SU-DHL-6 (cell line): ENCODE measurements at regions not wholly inside any gene's neighbourhood (a gene's known extent, or its start where the extent isn't known, plus 50 kb on each side); places are given as distances from the start of the nearest gene placed in this dataset.

Experiments
- EZH2phosphoT487 ChIP-seq: fragments of 200-600 bp; sonication (generic), shearing (Covaris generic); conservative IDR thresholded peaks from 2 replicates; pipeline ENCODE4 v1.6.1; 2018; ENCODE audit warnings: mild to moderate bottlenecking, antibody characterized with exemption, low read length, moderate library complexity, mixed read lengths
- TF ChIP-seq, protein P1 (sequence below): fragments of 200-600 bp; sonication (generic); IDR thresholded peaks from one replicate; pipeline ENCODE4 v1.5.1; 2017; ENCODE audit warnings: antibody characterized with exemption, mild to moderate bottlenecking, low read length, moderate library complexity; ENCODE audit not compliant: insufficient read depth, poor library complexity, severe bottlenecking

DNA sequence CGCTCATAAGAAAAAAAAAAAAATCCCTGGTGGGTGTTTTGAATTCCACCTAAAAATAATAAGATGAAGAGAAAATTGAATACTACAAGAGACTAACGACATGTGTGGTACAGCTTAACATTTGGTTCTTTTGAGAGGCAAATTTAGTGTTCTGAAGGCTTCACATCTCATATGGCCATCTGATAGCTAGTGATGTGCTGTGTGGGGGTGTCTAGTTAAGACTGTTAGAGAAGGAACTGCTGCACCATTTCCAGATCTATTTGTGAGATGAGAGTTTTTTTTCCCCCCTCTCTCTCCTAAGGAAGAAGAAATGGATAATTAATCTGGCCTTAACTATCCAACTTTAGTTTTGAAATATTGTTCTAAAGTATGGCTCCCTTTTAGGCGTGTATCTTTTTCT lies 321.6 kb downstream of the SLC4A3 start:
- TF ChIP-seq, protein P1, sequence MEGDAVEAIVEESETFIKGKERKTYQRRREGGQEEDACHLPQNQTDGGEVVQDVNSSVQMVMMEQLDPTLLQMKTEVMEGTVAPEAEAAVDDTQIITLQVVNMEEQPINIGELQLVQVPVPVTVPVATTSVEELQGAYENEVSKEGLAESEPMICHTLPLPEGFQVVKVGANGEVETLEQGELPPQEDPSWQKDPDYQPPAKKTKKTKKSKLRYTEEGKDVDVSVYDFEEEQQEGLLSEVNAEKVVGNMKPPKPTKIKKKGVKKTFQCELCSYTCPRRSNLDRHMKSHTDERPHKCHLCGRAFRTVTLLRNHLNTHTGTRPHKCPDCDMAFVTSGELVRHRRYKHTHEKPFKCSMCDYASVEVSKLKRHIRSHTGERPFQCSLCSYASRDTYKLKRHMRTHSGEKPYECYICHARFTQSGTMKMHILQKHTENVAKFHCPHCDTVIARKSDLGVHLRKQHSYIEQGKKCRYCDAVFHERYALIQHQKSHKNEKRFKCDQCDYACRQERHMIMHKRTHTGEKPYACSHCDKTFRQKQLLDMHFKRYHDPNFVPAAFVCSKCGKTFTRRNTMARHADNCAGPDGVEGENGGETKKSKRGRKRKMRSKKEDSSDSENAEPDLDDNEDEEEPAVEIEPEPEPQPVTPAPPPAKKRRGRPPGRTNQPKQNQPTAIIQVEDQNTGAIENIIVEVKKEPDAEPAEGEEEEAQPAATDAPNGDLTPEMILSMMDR = no peak
- TF ChIP-seq EZH2phosphoT487 = no peak
